ENCODE measurements at regions not wholly inside any gene's neighbourhood (a gene's known extent, or its start where the extent isn't known, plus 50 kb on each side); places are given as distances from the start of the nearest gene placed in this dataset.

GRCh38 chr3:76643623-76644304 lies 396.1 kb upstream of the ROBO2 start:
- TF ChIP-seq POLR2AphosphoS5 (IDR thresholded peaks at IDR 0.05) (no peak), POLR2A (IDR thresholded peaks at IDR 0.05) (no peak)
- TF ChIP-seq, protein P1, sequence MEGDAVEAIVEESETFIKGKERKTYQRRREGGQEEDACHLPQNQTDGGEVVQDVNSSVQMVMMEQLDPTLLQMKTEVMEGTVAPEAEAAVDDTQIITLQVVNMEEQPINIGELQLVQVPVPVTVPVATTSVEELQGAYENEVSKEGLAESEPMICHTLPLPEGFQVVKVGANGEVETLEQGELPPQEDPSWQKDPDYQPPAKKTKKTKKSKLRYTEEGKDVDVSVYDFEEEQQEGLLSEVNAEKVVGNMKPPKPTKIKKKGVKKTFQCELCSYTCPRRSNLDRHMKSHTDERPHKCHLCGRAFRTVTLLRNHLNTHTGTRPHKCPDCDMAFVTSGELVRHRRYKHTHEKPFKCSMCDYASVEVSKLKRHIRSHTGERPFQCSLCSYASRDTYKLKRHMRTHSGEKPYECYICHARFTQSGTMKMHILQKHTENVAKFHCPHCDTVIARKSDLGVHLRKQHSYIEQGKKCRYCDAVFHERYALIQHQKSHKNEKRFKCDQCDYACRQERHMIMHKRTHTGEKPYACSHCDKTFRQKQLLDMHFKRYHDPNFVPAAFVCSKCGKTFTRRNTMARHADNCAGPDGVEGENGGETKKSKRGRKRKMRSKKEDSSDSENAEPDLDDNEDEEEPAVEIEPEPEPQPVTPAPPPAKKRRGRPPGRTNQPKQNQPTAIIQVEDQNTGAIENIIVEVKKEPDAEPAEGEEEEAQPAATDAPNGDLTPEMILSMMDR (IDR thresholded peaks at IDR 0.05): no peak

Data from breast epithelium (tissue), 3 donors.